NCI-H82 treated with DMSO at 0.1 percent for 48 hours (cell line): ENCODE measurements at regions not wholly inside any gene's neighbourhood (a gene's known extent, or its start where the extent isn't known, plus 50 kb on each side); places are given as distances from the start of the nearest gene placed in this dataset.
A peak's percentile ranks its signal among the peaks of the same experiment; 100 is the strongest.
"Not testable (repeated sequence)": the region's sequence is repeated elsewhere in the genome, so short reads cannot be mapped to it uniquely, and the experiment has no call there.

Source experiments
- DNase-seq: peaks from one replicate; lab custom pipeline; 2025; ENCODE audit not compliant: unreplicated experiment; lab: John Stamatoyannopoulos, UW

DNA sequence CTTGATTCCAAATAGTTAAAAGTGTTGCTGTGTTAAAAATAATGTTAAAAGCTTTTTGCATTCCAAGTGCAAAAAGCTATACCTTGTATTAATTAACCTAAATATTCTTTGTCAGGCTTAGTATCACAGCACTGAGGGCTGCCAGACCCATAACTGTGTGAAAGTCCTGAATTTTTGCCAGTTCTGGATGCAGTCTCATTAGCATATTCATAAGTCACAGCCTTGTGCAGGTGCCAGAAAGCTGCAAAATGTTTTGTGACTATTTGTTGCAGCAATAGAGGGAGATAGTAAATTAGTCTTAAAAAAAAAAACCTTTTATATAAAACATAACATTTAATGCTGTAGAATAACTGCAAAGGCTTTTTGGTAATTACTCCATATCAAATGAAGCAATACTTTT lies 56.6 kb downstream of the SLITRK1 start:
- no peak for DNase-seq

DNA sequence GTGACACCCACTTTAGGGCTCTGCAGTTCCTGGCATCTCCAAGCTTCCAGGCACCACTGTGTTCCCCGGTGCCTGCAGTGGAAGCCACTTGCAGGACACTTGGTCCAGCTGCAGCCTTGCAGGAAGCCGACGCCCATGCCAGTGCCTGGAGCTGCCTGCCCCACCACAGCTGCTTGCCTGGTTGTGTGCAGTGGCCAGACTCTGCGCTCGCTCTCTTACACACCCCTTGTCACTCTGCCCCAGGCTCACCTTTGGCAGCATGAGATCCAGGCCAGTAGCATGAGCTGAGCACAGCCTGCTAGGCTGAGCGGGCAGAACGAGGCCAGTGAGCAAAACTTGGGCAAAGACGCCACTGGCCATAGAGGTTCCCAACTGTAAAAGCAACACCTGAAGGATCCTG lies 57.7 kb downstream of the SLITRK1 start:
- DNase-seq = no peak

DNA sequence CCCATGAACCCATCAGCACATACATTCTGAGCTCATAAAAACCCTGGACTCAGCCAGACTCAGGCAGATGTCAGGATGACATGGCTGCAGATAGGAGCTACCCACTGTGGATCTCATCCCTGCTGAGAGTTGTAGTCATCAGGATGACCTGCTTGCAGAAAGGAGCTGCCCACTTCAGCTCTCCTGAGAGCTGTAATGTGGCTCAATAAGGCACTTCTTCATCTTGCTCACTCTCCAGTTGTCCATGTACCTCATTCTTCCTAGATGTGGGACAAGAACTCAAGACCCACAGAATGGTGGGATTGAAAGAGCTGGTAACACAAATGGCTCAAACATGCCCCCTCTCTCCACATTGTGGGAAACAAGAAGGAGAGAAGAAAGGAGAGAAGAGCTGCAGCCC lies 58.2 kb downstream of the SLITRK1 start:
- DNase-seq = no peak

DNA sequence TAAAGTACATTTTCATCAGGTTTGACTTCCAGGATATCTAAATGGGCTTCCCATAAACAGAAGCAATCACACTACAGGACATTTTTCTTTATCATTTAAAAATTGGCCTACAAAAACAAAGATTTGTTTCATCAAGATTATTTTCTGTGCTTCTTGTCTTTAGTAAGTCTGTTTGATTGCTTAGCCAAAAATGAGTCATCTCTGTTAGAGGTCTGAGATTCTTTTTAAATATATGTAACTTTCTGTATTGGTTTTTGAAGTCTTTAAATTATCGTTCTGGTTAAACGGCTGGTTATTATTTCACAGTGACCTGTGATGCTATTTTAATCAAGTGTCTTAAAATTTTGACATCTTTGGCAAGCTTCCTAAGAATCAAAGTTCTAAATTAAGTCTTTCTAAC lies 62.7 kb downstream of the SLITRK1 start:
- no peak for DNase-seq

DNA sequence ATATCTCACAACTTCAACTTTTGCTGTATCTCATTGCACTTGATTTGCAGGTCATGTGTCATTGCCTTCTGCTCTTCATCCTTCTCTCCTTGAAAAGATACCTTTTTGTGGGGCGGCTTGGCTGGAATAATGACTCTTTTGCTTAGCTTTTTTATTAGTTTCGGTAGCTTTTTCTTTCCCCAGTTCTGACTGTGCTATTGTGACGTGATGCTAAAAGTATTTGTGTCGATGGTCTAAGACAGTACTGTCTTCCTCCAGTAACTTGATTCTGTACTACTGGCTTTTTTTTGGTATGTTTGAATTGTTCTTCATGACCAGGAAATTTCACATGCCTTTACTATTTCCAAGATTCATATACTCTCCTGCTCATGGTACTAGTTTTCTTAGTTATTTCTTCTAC lies 63.1 kb downstream of the SLITRK1 start:
- DNase-seq = no peak

DNA sequence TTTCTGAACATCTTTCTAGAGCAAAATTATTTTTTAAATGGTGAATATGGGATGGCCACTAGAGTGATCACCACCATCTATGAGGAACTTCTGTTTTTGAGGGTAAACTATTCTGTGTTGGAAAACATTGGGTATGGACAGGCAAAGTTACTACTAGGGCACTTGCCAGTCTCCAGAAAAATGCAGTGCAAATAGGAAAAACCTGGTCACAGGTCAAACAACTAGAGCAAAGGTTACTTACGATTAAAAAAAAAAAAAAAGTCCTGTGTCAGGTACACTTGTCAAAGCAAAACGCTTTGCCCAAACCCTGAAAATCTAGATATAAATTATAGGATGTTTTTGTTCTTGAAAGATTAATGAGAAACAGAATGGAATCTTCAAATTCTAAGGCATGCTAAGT lies 66.2 kb downstream of the SLITRK1 start:
- DNase-seq = no peak

DNA sequence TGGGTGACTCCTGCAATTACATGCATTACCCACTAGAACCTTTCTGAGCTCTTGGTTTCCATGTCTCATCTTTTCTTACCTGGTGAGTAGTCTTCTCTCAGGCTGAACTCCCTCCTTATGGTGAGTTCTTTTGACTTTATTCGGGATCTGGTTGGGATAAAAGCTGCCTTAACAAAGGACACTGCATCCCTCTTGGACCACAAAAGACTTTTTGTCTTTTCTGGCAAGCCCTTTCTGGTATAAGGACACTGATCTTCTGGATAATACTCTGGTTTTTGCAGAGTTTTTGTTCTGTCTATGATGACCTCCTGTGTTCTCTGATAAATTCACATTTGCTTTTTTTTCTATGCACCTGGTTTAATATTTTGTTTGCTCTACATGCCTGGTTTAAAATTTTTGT lies 66.7 kb downstream of the SLITRK1 start:
- DNase-seq = no peak

DNA sequence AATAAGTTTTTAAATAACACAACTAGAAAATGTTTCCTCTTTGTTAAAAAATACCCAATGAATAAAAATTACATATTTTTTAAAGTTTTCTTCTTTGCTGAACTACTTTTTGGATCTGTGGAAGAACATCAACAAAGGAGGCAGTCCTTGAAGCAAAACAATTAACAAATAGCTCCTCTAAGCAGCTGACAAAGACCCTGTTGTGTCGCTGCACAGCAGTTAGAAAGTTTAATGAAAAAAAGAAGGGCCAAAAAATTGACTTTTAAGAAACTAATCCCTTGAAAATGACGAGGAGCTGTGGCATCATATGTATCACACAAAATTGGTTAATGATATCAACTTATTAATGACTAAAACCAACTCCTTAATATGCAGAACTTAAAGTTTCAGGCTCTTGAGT lies 72.1 kb downstream of the SLITRK1 start:
- no peak for DNase-seq

DNA sequence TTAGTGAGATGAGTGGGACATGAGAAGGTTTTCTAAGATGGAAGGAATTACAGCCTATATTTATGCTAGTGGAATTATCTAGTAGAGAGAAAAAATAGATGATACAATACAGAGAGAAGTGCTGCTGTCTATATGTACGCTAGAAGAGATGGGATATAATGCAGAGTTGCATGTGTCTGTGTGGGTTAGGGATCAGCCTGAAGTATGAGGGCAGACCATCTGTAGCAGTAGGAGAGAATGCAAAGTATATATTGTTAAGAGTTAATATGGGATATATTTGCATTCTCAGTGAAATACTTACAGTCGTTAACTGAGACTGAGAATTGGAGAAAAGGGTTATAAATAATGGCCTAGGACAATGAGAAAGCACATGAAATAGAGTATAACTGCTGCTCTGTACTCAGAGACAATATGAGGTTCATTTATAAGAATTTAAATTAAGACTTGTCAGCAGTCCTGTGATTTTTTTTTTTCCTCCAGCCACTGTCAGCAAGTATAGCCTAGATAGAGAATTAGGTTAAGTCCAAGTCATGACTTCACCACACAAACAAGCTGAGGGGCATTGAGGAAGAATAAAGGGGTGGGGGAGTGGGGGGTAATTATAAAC lies 77.8 kb downstream of the SLITRK1 start:
- DNase-seq = no peak

DNA sequence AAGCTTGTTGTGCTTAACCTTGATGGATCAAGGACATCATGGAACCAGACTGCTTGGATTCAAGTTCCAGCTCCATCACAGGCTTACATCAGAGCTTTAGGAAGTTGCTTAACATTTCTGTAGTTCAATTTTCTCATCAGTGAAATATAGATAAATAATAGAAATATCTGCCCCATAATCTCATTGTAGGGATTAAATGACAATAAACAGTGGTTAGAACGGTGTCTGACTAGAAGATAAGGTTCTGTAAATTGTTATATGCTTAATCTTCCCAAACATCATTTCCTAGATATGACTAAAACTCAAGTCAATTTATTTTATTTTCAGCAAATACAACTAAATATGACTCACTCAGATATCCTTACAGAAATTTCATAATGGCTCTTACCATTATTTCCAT lies 83.5 kb downstream of the SLITRK1 start:
- no peak for DNase-seq

DNA sequence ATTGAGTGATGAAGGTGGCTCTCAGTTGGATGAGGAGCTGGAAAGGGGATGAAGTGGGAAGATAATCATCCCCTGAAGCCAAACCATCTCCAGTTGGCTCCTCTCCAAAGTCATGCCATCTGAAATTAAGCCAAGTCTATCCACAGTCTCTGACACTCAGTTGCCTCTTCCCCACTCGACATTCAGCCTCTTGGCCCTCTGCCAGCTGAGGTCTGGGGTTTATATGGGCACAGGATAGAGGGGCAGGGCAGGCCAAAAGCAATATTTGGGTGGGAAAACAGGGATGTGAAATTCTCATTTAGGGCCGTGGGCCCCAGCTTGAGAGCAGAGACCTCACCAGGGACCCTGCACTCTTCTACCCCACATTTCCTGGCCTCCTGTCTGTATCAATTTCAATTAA lies 85.9 kb downstream of the SLITRK1 start:
- no peak for DNase-seq

DNA sequence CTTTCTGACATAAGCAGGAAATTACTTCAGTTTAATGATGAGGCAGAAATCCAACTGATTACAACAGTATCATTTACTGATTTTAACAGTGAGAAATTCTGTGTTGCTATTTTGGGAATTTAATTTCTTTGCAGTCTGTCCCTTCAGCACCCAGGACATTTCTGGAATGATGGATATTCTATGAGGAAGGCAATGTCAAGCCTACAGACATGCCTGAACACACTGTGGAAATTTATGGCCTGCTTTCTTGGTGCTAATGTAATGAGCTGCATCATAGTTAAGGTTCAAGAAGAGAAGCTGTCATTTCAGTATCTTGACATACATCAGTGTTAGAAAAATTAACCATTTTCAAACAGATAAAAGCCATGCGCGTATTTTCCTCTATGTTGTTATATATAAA lies 87.7 kb downstream of the SLITRK1 start:
- DNase-seq = no peak

DNA sequence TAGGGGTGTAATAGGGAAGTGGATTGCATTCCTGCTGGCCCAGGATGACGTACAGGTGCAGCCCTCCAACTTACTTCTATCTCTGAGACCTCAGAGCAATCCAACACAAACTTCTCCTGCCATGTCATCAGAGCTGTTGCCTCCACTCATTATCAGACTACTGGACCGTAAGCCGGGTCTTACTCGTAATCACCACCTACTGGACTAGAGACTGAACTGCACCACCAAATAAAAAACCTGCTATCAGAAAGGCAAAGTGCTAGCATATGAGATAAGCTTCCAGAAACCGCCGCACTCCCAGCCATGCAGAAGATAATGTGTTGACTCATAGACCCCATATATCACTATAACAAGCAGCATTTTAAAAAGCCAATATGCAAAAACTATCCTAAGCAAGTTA lies 102.0 kb downstream of the SLITRK1 start:
- peak; percentile 36 for DNase-seq

DNA sequence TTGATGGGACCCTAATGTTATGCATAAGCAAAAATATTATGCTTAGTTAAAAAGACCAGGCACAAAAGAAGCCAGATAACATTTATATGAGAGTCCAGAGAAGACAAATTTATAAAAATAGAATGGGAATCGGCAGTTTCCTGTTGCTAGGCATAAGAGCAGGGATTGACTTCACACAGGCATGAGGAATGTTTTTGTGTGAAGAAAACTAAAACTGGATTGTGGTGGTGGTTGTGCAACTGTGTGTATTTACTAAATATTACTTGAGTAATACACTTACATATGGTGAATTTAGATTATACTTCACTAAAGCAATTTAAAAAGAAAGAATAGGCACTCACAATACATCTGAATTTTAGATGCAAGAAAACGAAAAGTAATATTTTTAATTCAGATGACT lies 108.3 kb downstream of the SLITRK1 start:
- DNase-seq = no peak

DNA sequence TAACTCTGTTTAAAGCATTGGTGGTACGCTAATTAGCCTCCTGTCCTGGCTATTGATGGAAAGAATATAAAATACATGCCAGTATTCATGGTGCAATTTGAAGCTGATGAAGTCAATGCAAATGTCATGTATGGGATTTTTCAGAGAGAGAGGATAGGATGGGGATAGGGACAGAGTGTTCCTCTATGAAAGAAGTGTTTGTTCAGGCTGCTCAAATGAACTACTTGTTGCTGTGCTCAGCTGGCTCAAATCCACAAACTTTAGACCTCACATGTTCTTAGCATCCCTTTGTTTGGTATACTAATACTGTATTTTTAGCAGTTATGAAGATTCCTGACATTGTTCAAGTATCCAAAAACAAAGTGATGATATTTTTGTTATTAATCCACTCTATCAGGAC lies 116.5 kb downstream of the SLITRK1 start:
- no peak for DNase-seq

DNA sequence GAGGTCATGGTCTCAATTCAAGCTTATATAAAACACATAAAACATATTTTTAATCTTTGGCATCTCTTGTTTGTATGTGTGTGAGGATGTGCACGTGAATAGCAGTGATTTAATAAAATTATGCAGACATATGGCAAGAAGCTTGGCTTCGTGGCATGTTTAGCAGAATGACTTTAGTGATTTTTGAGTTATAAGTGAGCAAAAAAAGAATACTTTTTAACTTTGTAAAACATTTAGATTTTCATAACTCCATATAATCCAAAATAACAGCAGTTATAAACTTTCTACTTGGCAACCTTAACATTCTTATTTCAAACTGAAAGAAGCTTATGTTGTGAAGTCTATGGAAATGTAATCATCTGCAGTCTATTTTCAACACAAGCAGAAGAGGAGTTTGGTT lies 120.6 kb downstream of the SLITRK1 start:
- no peak for DNase-seq

DNA sequence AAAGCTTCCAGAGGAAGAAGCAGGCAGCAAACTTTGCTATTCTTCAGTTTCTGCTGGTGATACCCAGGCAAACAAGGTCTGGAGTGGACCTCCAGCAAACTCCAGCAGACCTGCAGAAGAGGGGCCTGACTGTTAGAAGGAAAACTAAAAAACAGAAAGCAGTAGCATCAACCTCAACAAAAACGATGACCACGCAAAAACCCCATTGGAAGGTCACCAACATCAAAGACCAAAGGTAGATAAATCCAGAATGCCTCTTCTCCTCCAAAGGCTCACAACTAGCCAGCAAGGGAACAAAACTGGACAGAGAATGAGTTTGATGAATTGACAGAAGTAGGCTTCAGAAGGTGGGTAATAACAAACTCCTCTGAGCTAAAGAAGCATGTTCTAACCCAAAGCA lies 127.1 kb downstream of the SLITRK1 start:
- DNase-seq = not testable (repeated sequence)

DNA sequence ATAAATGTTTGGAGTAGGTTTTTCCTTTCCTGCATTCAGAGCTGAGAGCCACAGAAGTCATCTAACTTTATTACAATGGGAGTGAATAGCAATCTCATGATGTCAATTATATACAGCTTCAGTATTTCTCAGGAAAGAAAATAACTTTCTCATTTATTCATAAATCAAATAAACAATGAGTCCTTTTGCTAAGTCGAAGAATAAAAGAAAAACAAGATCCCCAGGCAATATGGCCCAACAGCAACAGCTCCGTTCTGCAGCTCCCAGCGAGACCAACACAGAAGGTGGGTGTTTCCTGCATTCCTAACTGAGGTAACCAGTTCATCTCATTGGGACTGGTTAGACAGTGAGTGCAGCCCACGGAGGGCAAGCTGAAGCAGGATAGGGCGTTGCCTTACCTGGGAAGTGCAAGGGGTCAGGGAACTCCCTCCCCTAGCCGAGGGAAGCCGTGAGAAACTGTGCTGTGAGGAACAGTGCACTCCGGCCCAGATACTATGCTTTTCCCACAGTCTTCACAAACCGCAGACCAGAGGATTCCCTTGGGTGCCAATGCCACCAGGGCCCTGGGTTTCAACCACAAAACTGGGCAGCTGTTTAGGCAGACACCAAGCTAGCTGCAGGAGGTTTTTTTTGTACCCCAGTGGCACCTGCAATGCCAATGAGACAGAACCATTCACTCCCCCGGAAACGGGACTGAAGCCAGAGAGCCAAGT lies 128.2 kb downstream of the SLITRK1 start:
- DNase-seq = no peak

DNA sequence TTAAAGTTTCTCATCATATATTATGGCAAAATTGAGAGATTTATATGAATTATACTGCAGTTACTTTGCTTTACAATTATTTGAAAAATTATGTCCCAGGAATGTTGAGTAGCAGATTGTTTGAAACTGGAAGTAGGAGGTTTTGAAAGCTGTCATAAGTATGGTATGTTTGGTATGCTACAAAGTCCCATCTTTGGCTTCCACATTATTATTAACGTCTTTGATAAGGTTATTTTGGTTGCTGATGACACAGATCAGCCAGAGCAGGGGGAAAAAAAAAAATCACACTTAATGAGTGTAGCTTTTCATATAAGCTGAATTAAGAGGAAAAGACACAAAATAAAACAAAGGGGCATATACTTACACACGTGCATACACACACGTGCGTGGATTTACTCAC lies 130.1 kb downstream of the SLITRK1 start:
- no peak for DNase-seq

DNA sequence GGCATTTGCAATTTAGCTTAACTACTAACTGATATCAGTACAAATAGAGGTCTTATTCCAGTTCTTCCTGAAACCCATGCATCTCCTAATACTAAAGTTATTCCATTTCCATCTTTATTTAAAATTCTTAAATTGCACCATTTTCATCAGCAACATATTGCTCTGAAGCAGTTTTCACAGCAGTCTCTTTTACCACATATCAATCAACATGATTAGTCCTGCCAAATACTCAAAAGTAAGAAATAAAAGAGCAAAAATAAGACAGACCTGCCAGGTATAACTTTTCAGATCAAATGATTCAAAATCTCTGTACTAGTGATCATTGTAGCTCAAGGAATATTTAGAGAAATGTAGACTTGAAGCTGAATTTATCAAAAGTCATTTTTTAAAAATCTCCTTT lies 141.7 kb downstream of the SLITRK1 start:
- no peak for DNase-seq

DNA sequence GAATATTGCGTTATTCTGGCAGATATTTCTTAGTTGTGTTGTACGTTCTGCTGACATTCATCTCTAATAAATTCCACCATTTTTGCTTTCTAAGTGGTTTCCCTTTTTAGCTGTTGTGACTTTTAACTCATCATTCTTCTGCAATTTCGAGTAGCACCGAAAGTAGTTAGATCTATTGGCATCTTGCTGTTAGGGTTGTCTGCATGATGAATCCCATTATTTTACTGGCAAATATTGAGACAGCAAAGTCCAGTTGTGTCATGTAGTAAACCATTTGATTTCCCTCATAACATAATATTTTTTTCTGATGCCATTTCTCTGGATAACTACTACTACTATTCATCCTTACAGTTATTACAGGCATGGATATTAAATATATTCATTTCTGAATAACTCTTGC lies 143.9 kb downstream of the SLITRK1 start:
- DNase-seq = no peak

DNA sequence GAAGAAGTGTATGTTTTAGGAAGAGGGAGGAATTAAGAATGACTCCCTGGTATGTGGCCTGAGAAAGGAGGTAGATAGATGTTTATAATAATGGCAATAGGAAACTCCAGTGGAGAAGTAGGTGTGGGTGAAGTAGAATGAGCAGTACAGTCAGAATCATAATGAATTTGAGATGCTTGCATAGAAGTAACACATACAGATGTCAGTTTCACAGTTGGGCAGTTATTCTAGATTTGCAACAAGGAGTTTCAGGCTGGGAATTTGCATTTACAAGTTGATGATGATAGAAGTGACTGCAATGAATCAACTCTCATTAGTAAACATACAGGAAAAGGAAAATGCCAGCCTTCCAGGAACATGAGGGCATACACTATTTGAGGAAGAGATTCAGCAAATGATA lies 149.0 kb downstream of the SLITRK1 start:
- no peak for DNase-seq

DNA sequence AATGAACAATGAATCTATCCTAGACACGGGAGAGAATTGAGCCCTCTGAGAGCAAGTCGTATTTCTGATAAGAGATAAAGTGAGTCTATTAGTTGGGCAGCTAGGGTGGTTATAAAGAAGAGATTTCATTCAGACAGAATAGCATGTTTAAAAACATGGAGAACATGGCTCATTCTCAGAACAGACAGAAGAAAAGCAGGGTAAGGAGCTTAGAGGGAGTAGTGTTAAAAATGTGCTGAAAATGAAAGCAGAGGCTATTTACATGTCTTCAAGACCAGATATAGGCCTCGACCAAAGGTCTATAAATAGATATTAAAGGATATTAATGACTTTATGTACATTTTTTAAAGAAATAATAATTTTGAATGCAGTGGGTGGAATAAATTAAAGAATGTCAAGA lies 149.5 kb downstream of the SLITRK1 start:
- no peak for DNase-seq
